Thyroid gland (tissue), 4 donors: ENCODE measurements at regions not wholly inside any gene's neighbourhood (a gene's known extent, or its start where the extent isn't known, plus 50 kb on each side); places are given as distances from the start of the nearest gene placed in this dataset.

Experiments used
- DNase-seq, 2 donors: peaks; one replicate each; pipeline ENCODE4 v3.0.0-alpha.2; 2019
- H3K27ac ChIP-seq, 3 donors: fragments of 200-600 bp; sonication (generic); 1 replicate in 2 of 3; 2 replicates in 1 of 3; pipeline ENCODE4 v1.5.1; 2016 to 2019; ENCODE audit warnings: mild to moderate bottlenecking in 1 of 3, moderate library complexity in 1 of 3
- H3K27me3 ChIP-seq: fragments of 200-600 bp; sonication (generic); one replicate; pipeline ENCODE4 v1.5.1; 2019
- H3K36me3 ChIP-seq, 2 donors: fragments of 200-600 bp; sonication (generic); one replicate each; pipeline ENCODE4 v1.5.1; 2016 to 2019
- H3K4me1 ChIP-seq, 2 donors: fragments of 200-600 bp; sonication (generic); one replicate each; pipeline ENCODE4 v1.5.1; 2017 to 2019
- H3K4me3 ChIP-seq, 3 donors: fragments of 200-600 bp; sonication (generic); replicated peaks in 1 of 3; 1 replicate in 2 of 3; 2 replicates in 1 of 3; pipeline ENCODE4 v1.5.1; 2016; ENCODE audit warnings: mild to moderate bottlenecking in 1 of 3
- H3K9me3 ChIP-seq: fragments of 200-600 bp; sonication (generic); one replicate; pipeline ENCODE4 v1.5.1; 2017
- POLR2A ChIP-seq, 2 donors: fragments of 450-650 bp; IDR thresholded peaks; one replicate each; pipeline ENCODE4 v1.6.1; 2017; ENCODE audit warnings: antibody characterized with exemption in 2 of 2, mild to moderate bottlenecking in 2 of 2, moderate library complexity in 1 of 2
- WGBS, 2 donors: methylation state at CpG; one replicate each; pipeline ENCODE4 v1.1.5; 2017; 5-methylcytosine and 5-hydroxymethylcytosine counted together
- intact Hi-C: fragments of 100-400 bp; cut with DNase I; formaldehyde crosslinking; loops from one replicate; pipeline ENCODE4 v1.15.1; 2023
- TF ChIP-seq, protein P1 (sequence below), 6 experiments: fragments of 200-600 bp in 3 of 6; fragments of 450-650 bp in 3 of 6; sonication (generic) in 3 of 6; IDR thresholded peaks; one replicate each; pipeline ENCODE4 v1.5.1; 2016 to 2019; ENCODE audit warnings: antibody characterized with exemption in 6 of 6, mild to moderate bottlenecking in 2 of 6, inconsistent platforms in 1 of 6, moderate library complexity in 1 of 6

DNA sequence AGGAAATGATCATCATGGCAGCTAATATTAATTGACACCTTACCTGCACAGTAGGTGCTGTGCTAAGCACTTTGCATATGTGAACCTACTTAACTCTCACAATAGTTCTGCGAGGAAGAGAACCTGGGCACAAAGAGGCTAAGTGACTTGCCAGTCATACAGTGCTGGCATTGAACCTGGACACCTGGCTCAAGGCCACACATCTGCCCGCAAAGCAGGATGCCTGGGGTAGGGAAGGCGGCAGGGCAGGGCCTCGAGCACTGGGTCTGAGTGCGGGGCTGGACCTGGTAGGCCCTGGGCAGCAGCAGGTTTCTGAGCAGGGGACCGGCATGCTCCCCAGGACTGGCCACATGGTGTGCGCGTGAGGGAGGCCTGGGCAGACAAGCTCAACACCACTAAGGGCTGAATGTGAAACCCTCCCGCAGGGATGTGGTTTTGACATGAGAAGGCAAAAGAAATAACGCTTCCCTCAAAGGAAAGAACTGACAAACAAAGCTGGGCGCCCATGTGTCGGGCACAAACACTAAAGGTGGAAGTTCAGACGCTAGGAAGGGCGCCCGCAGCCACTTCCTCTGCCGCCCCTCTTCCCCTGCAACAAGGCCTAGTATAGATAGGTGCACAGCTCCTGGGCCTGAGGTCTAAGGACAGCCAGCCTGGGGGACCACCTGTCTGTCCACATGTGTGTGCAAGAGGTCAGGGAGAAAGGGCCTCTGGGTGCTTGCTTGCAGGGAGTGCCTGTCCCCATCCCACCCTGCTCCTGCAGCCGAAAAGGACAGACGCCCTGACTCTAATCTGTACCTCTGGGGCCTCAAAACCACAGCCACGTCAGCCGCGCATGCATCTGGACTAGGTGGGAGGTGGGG is 92.5 kb downstream of the ZFP36L2 start:
- Histone ChIP-seq H3K27ac (peak overlapping the region in 2 of 3 donors; percentile 24 to 28), H3K4me1 (peaks cover 0 to 51% of the 10 kb centered on the region in 2 donors)
- intact Hi-C loops = loop anchor here (5.0 to 10.0 kb wide), 3 partner anchors 98 to 351 kb away; no protein-coding TSS in a partner anchor

DNA sequence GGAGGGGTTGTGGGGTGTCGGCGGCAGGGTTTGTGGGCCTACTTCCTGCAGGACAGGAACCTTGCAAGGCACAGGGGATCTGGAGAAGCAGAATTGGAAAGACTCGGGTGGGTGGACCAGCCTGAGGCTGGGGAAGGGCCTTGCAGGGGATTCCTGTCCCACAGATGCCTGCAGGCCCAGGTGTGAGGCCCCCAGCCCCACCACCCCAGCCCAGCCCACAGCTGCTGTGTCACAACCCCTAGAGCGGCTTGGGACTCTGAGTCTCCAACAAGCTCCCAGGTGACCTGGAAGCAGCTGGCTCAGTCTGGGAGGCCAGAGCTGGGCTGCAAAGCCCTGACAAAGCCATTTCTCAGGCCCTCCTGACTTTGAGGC is 93.1 kb downstream of the ZFP36L2 start:
- TF ChIP-seq POLR2A (IDR thresholded peaks at IDR 0.05) = no peak
- TF ChIP-seq, protein P1, sequence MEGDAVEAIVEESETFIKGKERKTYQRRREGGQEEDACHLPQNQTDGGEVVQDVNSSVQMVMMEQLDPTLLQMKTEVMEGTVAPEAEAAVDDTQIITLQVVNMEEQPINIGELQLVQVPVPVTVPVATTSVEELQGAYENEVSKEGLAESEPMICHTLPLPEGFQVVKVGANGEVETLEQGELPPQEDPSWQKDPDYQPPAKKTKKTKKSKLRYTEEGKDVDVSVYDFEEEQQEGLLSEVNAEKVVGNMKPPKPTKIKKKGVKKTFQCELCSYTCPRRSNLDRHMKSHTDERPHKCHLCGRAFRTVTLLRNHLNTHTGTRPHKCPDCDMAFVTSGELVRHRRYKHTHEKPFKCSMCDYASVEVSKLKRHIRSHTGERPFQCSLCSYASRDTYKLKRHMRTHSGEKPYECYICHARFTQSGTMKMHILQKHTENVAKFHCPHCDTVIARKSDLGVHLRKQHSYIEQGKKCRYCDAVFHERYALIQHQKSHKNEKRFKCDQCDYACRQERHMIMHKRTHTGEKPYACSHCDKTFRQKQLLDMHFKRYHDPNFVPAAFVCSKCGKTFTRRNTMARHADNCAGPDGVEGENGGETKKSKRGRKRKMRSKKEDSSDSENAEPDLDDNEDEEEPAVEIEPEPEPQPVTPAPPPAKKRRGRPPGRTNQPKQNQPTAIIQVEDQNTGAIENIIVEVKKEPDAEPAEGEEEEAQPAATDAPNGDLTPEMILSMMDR (IDR thresholded peaks at IDR 0.05) = no peak
- H3K27me3 ChIP-seq = no peaks in the 10 kb centered on the region
- WGBS, 2 donors = 65 to 80% methylated on average over 3 to 4 of the region's 4 CpGs
- H3K27ac ChIP-seq = peak overlapping the region in 2 of 3 donors; percentile 24 to 28
- no peaks in the 10 kb centered on the region for H3K36me3 ChIP-seq
- no peak overlapping the region for H3K4me3 ChIP-seq
- no peaks in the 10 kb centered on the region for H3K9me3 ChIP-seq
- H3K4me1 ChIP-seq = peaks cover 0 to 51% of the 10 kb centered on the region in 2 donors
- intact Hi-C loops = loop anchor here (5.0 to 10.0 kb wide), 3 partner anchors 99 to 351 kb away; no protein-coding TSS in a partner anchor
- no peak for DNase-seq

More for the DNA sequence above, 92.5 kb downstream of the ZFP36L2 start:
- Histone ChIP-seq H3K27me3 (no peaks in the 10 kb centered on the region), H3K9me3 (no peaks in the 10 kb centered on the region), H3K4me3 (no peak overlapping the region), H3K36me3 (no peaks in the 10 kb centered on the region)
- no peak for TF ChIP-seq POLR2A (IDR thresholded peaks at IDR 0.05)
- 77 to 91% methylated on average over 19 to 21 of the region's 21 CpGs for WGBS, 2 donors
- no peak for DNase-seq

DNA sequence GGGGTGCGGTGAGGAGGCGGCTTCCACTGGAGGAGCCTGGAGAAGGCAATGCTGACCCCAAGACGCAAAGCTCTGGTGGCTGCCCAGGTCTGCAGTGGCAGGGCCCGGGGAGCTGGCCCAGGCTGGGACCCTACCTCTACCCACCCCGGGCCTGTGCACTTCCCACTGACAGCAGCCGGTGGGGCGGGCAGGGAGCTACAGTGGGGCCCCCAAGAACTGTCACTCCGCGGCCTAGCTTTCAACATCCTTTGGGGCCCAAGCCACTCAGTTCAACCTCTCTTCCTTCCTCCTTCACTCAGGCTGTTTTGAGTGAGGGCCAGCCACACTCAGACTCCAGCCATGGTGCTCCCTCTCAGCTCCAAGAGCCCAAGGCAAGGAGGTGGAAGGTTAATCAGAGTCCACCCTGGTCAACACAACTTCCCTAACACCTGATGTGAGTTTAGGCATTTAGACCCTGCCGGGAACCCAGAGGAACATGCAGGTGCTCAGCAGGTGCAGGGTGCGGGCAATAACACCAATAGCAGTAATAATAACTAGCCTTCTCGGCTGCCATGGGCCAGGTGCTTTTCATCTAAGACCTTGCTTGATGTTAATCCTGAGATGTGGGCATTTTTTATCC is 93.6 kb downstream of the ZFP36L2 start:
- no peak for DNase-seq
- H3K4me3 ChIP-seq = no peak overlapping the region
- H3K9me3 ChIP-seq = no peaks in the 10 kb centered on the region
- H3K27me3 ChIP-seq = no peaks in the 10 kb centered on the region
- peaks cover 0 to 53% of the 10 kb centered on the region in 2 donors for H3K4me1 ChIP-seq
- TF ChIP-seq POLR2A (IDR thresholded peaks at IDR 0.05) = no peak
- TF ChIP-seq, protein P1 (IDR thresholded peaks at IDR 0.05) = no peak
- 82 to 95% methylated on average over 9 to 12 of the region's 12 CpGs for WGBS, 2 donors
- no peak overlapping the region for H3K27ac ChIP-seq
- intact Hi-C loops = loop anchor here (5.0 to 10.0 kb wide), 3 partner anchors 100 to 352 kb away; no protein-coding TSS in a partner anchor
- H3K36me3 ChIP-seq = no peaks in the 10 kb centered on the region

- no peak for DNase-seq
- TF ChIP-seq POLR2A (IDR thresholded peaks at IDR 0.05) = no peak
- TF ChIP-seq, protein P1 (IDR thresholded peaks at IDR 0.05) = no peak
- Histone ChIP-seq H3K36me3 (no peaks in the 10 kb centered on the region), H3K4me3 (no peak overlapping the region), H3K27ac (peak overlapping the region in 1 of 3 donors; percentile 56), H3K4me1 (peaks cover 0 to 55% of the 10 kb centered on the region in 2 donors), H3K27me3 (no peaks in the 10 kb centered on the region), H3K9me3 (no peaks in the 10 kb centered on the region)
- WGBS, 2 donors = 61 to 81% methylated on average over 6 to 9 of the region's 12 CpGs
- intact Hi-C loops = loop anchor here (5.0 to 10.0 kb wide), 3 partner anchors 100 to 353 kb away; no protein-coding TSS in a partner anchor
These were observed 94.3 kb downstream of the ZFP36L2 start for GRCh38 chr2:43131890-43132682.
